ENCODE measurements at regions not wholly inside any gene's neighbourhood (a gene's known extent, or its start where the extent isn't known, plus 50 kb on each side); places are given as distances from the start of the nearest gene placed in this dataset.
A peak's percentile ranks its signal among the peaks of the same experiment; 100 is the strongest.

DNA sequence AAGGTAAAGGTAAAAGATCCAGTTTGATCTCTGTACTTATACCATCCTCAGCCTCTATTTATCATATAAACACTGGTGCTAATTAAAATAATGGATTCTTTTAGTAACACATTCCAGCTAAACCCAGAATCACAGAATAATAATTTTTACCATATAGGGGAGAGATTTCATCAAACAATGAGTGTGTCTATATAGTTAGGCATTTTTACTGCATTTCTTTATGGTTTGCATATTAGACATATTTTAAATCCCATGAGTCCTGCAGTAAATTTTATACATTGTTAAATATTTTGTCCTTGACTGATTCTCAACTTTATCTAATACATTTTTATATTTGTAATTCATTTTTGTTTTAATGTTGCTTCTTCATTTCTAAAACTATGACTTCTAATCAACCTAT, 323.7 kb upstream of the AGTR1 start:
- H3K4me3 ChIP-seq (ENCODE audit: low read length) = no peak overlapping the region
- H3K4me1 ChIP-seq (ENCODE audit: control insufficient read depth, low read length) = no peaks in the 10 kb centered on the region
- no peaks in the 10 kb centered on the region for H3F3A ChIP-seq (ENCODE audit: control insufficient read depth, insufficient read depth)
- H4K20me1 ChIP-seq (ENCODE audit: control insufficient read depth, insufficient read depth, low read depth, low read length) = no peaks in the 10 kb centered on the region
- no peaks in the 10 kb centered on the region for H3K9me2 ChIP-seq (replicated peaks; ENCODE audit: control insufficient read depth, low read length)
- no peak overlapping the region for H3K27ac ChIP-seq (ENCODE audit: low read depth, low read length)
- no peaks in the 10 kb centered on the region for H3K9me3 ChIP-seq (ENCODE audit: control insufficient read depth, insufficient read depth, low read length)
- no peaks in the 10 kb centered on the region for H3K79me2 ChIP-seq (ENCODE audit: control insufficient read depth, low read length)
- TF ChIP-seq, protein P1, sequence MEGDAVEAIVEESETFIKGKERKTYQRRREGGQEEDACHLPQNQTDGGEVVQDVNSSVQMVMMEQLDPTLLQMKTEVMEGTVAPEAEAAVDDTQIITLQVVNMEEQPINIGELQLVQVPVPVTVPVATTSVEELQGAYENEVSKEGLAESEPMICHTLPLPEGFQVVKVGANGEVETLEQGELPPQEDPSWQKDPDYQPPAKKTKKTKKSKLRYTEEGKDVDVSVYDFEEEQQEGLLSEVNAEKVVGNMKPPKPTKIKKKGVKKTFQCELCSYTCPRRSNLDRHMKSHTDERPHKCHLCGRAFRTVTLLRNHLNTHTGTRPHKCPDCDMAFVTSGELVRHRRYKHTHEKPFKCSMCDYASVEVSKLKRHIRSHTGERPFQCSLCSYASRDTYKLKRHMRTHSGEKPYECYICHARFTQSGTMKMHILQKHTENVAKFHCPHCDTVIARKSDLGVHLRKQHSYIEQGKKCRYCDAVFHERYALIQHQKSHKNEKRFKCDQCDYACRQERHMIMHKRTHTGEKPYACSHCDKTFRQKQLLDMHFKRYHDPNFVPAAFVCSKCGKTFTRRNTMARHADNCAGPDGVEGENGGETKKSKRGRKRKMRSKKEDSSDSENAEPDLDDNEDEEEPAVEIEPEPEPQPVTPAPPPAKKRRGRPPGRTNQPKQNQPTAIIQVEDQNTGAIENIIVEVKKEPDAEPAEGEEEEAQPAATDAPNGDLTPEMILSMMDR (IDR thresholded peaks at IDR 0.05; ENCODE audit: low read depth, low read length, poor library complexity, severe bottlenecking) = no peak
- TF ChIP-seq EZH2phosphoT487 (IDR thresholded peaks at IDR 0.05; ENCODE audit: borderline replicate concordance, low read length) = no peak
- H3K36me3 ChIP-seq (ENCODE audit: control insufficient read depth, low read length) = no peaks in the 10 kb centered on the region
- no peak overlapping the region for H3K4me2 ChIP-seq (ENCODE audit: low read length)
- H3K27me3 ChIP-seq (ENCODE audit: control insufficient read depth, low read length) = no peaks in the 10 kb centered on the region

DNA sequence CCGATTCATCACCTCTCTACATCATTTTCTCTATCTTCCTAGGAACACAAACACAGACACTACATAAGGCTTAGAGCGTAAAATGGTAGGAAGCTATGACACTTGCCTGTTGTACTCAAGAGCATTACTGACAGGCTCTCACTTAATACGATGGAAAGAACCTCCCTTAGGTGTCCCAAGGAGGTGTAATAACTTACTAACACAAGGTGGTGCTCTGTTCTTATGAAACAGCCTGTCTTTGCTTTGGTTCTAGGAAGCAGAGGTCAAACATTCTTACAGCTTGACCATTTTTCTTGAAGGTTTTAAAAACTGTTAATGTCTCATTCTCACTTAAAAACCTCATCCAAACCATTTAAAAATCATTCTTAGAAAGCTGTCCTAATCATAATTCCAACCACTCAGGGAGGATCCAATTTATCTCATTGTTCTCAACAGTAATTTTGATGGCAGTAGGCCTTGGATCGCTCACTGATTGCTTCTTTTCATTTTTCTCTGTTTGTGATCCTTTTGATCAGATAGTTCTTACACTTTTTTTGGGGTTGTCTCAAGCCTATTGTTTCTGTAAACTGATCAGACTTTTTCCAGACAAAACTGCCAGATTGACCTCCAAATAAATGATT, 317.8 kb upstream of the AGTR1 start:
- Histone ChIP-seq H3K9me3 (ENCODE audit: control insufficient read depth, insufficient read depth, low read length) (no peaks in the 10 kb centered on the region), H3K27me3 (ENCODE audit: control insufficient read depth, low read length) (no peaks in the 10 kb centered on the region)
- TF ChIP-seq EZH2phosphoT487 (IDR thresholded peaks at IDR 0.05; ENCODE audit: borderline replicate concordance, low read length) = no peak
- TF ChIP-seq, protein P1 (IDR thresholded peaks at IDR 0.05; ENCODE audit: low read depth, low read length, poor library complexity, severe bottlenecking) = peak; percentile 26

DNA sequence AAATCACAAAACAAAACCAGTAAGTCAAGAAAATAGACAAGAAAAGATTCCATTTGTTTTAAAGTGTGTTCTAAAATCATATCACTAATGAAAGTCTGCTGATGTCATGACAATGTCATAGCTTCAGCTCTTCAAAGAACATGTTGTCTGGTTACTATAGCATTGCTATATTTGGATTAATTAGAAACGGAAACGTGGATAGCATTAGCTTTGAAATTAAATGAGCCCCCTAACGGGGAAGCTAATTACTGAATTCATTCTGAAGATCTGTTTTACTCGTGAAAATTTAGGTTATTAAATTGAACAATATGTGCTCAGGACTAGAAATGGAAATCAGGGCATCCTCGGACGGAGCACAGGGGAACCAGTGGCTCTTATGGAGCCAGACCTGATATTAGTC, 316.7 kb upstream of the AGTR1 start:
- H3K4me2 ChIP-seq (ENCODE audit: low read length) = no peak overlapping the region
- no peaks in the 10 kb centered on the region for H3K9me3 ChIP-seq (ENCODE audit: control insufficient read depth, insufficient read depth, low read length)
- H3K36me3 ChIP-seq (ENCODE audit: control insufficient read depth, low read length) = no peaks in the 10 kb centered on the region
- H3K27ac ChIP-seq (ENCODE audit: low read depth, low read length) = no peak overlapping the region
- no peaks in the 10 kb centered on the region for H3K27me3 ChIP-seq (ENCODE audit: control insufficient read depth, low read length)
- no peaks in the 10 kb centered on the region for H3K9me2 ChIP-seq (replicated peaks; ENCODE audit: control insufficient read depth, low read length)
- no peak overlapping the region for H3K4me3 ChIP-seq (ENCODE audit: low read length)
- TF ChIP-seq, protein P1 (IDR thresholded peaks at IDR 0.05; ENCODE audit: low read depth, low read length, poor library complexity, severe bottlenecking) = no peak
- TF ChIP-seq EZH2phosphoT487 (IDR thresholded peaks at IDR 0.05; ENCODE audit: borderline replicate concordance, low read length) = no peak
- H4K20me1 ChIP-seq (ENCODE audit: control insufficient read depth, insufficient read depth, low read depth, low read length) = no peaks in the 10 kb centered on the region
- H3K79me2 ChIP-seq (ENCODE audit: control insufficient read depth, low read length) = no peaks in the 10 kb centered on the region
- H3K4me1 ChIP-seq (ENCODE audit: control insufficient read depth, low read length) = no peaks in the 10 kb centered on the region
- no peaks in the 10 kb centered on the region for H3F3A ChIP-seq (ENCODE audit: control insufficient read depth, insufficient read depth)

More for the DNA sequence above, 317.8 kb upstream of the AGTR1 start:
- H3K4me3 ChIP-seq (ENCODE audit: low read length) = no peak overlapping the region
- H4K20me1 ChIP-seq (ENCODE audit: control insufficient read depth, insufficient read depth, low read depth, low read length) = no peaks in the 10 kb centered on the region
- H3K36me3 ChIP-seq (ENCODE audit: control insufficient read depth, low read length) = no peaks in the 10 kb centered on the region
- H3K9me2 ChIP-seq (replicated peaks; ENCODE audit: control insufficient read depth, low read length) = no peaks in the 10 kb centered on the region
- no peaks in the 10 kb centered on the region for H3K79me2 ChIP-seq (ENCODE audit: control insufficient read depth, low read length)
- H3K27ac ChIP-seq (ENCODE audit: low read depth, low read length) = no peak overlapping the region
- H3F3A ChIP-seq (ENCODE audit: control insufficient read depth, insufficient read depth) = no peaks in the 10 kb centered on the region
- no peak overlapping the region for H3K4me2 ChIP-seq (ENCODE audit: low read length)
- no peaks in the 10 kb centered on the region for H3K4me1 ChIP-seq (ENCODE audit: control insufficient read depth, low read length)
